ENCODE measurements at regions not wholly inside any gene's neighbourhood (a gene's known extent, or its start where the extent isn't known, plus 50 kb on each side); places are given as distances from the start of the nearest gene placed in this dataset.

DNA sequence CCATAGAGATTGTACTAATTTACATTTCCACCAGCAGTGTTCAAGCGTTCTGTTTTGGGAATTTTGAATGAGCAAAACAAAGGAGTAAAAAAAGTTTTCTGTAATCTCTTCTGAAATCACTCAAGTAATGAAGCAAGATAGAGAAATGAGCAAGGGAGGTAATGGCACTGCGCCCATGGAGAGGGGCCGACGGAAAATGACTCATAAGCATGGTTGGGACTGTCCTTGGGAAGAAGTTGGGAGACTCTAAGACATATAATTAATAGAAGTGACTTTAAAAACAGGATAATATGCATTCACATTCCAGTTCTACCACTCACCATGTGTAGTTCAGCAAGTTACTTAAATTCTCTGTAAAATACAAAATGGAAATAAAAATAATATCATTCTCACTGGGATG, 62.5 kb upstream of the C5orf46 start:
- TF ChIP-seq POLR2A (IDR thresholded peaks at IDR 0.05): no peak
- TF ChIP-seq, protein P1, sequence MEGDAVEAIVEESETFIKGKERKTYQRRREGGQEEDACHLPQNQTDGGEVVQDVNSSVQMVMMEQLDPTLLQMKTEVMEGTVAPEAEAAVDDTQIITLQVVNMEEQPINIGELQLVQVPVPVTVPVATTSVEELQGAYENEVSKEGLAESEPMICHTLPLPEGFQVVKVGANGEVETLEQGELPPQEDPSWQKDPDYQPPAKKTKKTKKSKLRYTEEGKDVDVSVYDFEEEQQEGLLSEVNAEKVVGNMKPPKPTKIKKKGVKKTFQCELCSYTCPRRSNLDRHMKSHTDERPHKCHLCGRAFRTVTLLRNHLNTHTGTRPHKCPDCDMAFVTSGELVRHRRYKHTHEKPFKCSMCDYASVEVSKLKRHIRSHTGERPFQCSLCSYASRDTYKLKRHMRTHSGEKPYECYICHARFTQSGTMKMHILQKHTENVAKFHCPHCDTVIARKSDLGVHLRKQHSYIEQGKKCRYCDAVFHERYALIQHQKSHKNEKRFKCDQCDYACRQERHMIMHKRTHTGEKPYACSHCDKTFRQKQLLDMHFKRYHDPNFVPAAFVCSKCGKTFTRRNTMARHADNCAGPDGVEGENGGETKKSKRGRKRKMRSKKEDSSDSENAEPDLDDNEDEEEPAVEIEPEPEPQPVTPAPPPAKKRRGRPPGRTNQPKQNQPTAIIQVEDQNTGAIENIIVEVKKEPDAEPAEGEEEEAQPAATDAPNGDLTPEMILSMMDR (IDR thresholded peaks at IDR 0.05): no peak
- no peak for TF ChIP-seq POLR2AphosphoS5 (IDR thresholded peaks at IDR 0.05; ENCODE audit: insufficient read depth in 1 of 2, low read depth in 1 of 2)
